SU-DHL-6 (cell line): ENCODE measurements at regions not wholly inside any gene's neighbourhood (a gene's known extent, or its start where the extent isn't known, plus 50 kb on each side); places are given as distances from the start of the nearest gene placed in this dataset.

ENCODE experiments used
- H2AFZ ChIP-seq: fragments of 200-600 bp; sonication (generic); 2 replicates; pipeline ENCODE4 v1.6.1; 2014; ENCODE audit warnings: low read depth, mild to moderate bottlenecking, moderate library complexity, mixed read lengths, antibody characterized with exemption, low read length; ENCODE audit not compliant: severe bottlenecking
- H3F3A ChIP-seq: fragments of 200-600 bp; shearing (Covaris generic); 2 replicates; pipeline ENCODE4 v1.6.0; 2016; ENCODE audit warnings: antibody characterized with exemption, mild to moderate bottlenecking; ENCODE audit not compliant: insufficient read depth
- H3K27ac ChIP-seq: fragments of 200-600 bp; sonication (generic); 2 replicates; pipeline ENCODE4 v1.5.1; 2016; ENCODE audit warnings: low read depth, mild to moderate bottlenecking, low read length, moderate library complexity, mixed read lengths
- H3K27me3 ChIP-seq: fragments of 200-600 bp; sonication (generic), shearing (Covaris generic); 2 replicates; pipeline ENCODE4 v1.6.0; 2014; ENCODE audit warnings: mild to moderate bottlenecking, low read length
- H3K36me3 ChIP-seq: fragments of 200-600 bp; sonication (generic); 2 replicates; pipeline ENCODE4 v1.6.1; 2014; ENCODE audit warnings: mild to moderate bottlenecking, low read length, mixed read lengths
- H3K4me2 ChIP-seq: fragments of 300-600, 200-600 bp; shearing (Covaris generic), sonication (generic); 2 replicates; pipeline ENCODE4 v1.6.0; 2014; ENCODE audit warnings: low read length, low read depth, mild to moderate bottlenecking; ENCODE audit not compliant: poor library complexity, severe bottlenecking
- H3K4me3 ChIP-seq: fragments of 200-600 bp; sonication (generic); 2 replicates; pipeline ENCODE4 v1.5.1; 2014; ENCODE audit warnings: antibody characterized with exemption, low read length, mild to moderate bottlenecking, mixed read lengths; ENCODE audit not compliant: insufficient read depth, poor library complexity, severe bottlenecking
- H3K79me2 ChIP-seq: fragments of 200-600 bp; sonication (generic); 2 replicates; pipeline ENCODE4 v1.6.1; 2014; ENCODE audit warnings: mild to moderate bottlenecking, low read length, moderate library complexity; ENCODE audit not compliant: insufficient read depth
- H3K9ac ChIP-seq: fragments of 200-600 bp; sonication (generic); 2 replicates; pipeline ENCODE4 v1.7.0; 2014; ENCODE audit warnings: mild to moderate bottlenecking, low read length
- H3K9me2 ChIP-seq: fragments of 200-600 bp; sonication (generic); replicated peaks from 2 replicates; pipeline ENCODE4 v1.6.1; 2014; ENCODE audit warnings: low read length; ENCODE audit not compliant: insufficient read depth
- H3K9me3 ChIP-seq: fragments of 200-600 bp; sonication (generic); 2 replicates; pipeline ENCODE4 v1.6.1; 2014; ENCODE audit warnings: low read length, mixed read lengths; ENCODE audit not compliant: insufficient read depth
- H4K20me1 ChIP-seq: fragments of 200-600 bp; sonication (generic); 2 replicates; pipeline ENCODE4 v1.6.1; 2014; ENCODE audit warnings: low read depth, mild to moderate bottlenecking, antibody characterized with exemption, low read length, moderate library complexity, mixed read lengths
- CTCF ChIP-seq: fragments of 200-600 bp; sonication (generic); IDR thresholded peaks from one replicate; pipeline ENCODE4 v1.5.1; 2017; ENCODE audit warnings: antibody characterized with exemption, mild to moderate bottlenecking, low read length, moderate library complexity; ENCODE audit not compliant: insufficient read depth, poor library complexity, severe bottlenecking
- EZH2phosphoT487 ChIP-seq: fragments of 200-600 bp; sonication (generic), shearing (Covaris generic); conservative IDR thresholded peaks from 2 replicates; pipeline ENCODE4 v1.6.1; 2018; ENCODE audit warnings: mild to moderate bottlenecking, antibody characterized with exemption, low read length, moderate library complexity, mixed read lengths

GRCh38 chr15:93214106-93214505 is 125.1 kb upstream of the RGMA start:
- H3K79me2 ChIP-seq = no peaks in the 10 kb centered on the region
- no peaks in the 10 kb centered on the region for H3K9me3 ChIP-seq
- no peaks in the 10 kb centered on the region for H4K20me1 ChIP-seq
- H3K4me2 ChIP-seq = no peak overlapping the region
- no peak overlapping the region for H3K27ac ChIP-seq
- H3K4me3 ChIP-seq = no peak overlapping the region
- no peak for TF ChIP-seq CTCF
- no peak for TF ChIP-seq EZH2phosphoT487
- no peaks in the 10 kb centered on the region for H3K9me2 ChIP-seq
- no peak overlapping the region for H3K9ac ChIP-seq
- H2AFZ ChIP-seq = no peak overlapping the region
- H3K36me3 ChIP-seq = no peaks in the 10 kb centered on the region
- no peaks in the 10 kb centered on the region for H3F3A ChIP-seq
- no peaks in the 10 kb centered on the region for H3K27me3 ChIP-seq

- no peaks in the 10 kb centered on the region for H3K9me3 ChIP-seq
- H3K36me3 ChIP-seq = no peaks in the 10 kb centered on the region
- no peak overlapping the region for H2AFZ ChIP-seq
- H3K79me2 ChIP-seq = no peaks in the 10 kb centered on the region
- no peak overlapping the region for H3K4me2 ChIP-seq
- no peak overlapping the region for H3K27ac ChIP-seq
- TF ChIP-seq EZH2phosphoT487 = no peak
- TF ChIP-seq CTCF = no peak
- H3K27me3 ChIP-seq = no peaks in the 10 kb centered on the region
- no peaks in the 10 kb centered on the region for H3K9me2 ChIP-seq
- no peak overlapping the region for H3K4me3 ChIP-seq
- H4K20me1 ChIP-seq = no peaks in the 10 kb centered on the region
- no peak overlapping the region for H3K9ac ChIP-seq
- no peaks in the 10 kb centered on the region for H3F3A ChIP-seq
Observed at GRCh38 chr15:93213281-93213680, 124.3 kb upstream of the RGMA start.

GRCh38 chr15:93212578-93212977 is 123.6 kb upstream of the RGMA start:
- Histone ChIP-seq H3K27me3 (no peaks in the 10 kb centered on the region), H3K27ac (no peak overlapping the region), H3K4me3 (no peak overlapping the region), H4K20me1 (no peaks in the 10 kb centered on the region), H3K36me3 (no peaks in the 10 kb centered on the region), H3K9me2 (no peaks in the 10 kb centered on the region), H3K4me2 (no peak overlapping the region), H3K9ac (no peak overlapping the region), H3K9me3 (no peaks in the 10 kb centered on the region), H3F3A (no peaks in the 10 kb centered on the region), H3K79me2 (no peaks in the 10 kb centered on the region), H2AFZ (no peak overlapping the region)
- TF ChIP-seq EZH2phosphoT487 (no peak), CTCF (no peak)

- Histone ChIP-seq H3F3A (no peaks in the 10 kb centered on the region), H3K9me3 (no peaks in the 10 kb centered on the region), H3K4me3 (no peak overlapping the region), H3K4me2 (no peak overlapping the region), H3K36me3 (no peaks in the 10 kb centered on the region), H3K9ac (no peak overlapping the region), H3K27me3 (no peaks in the 10 kb centered on the region), H3K9me2 (no peaks in the 10 kb centered on the region), H3K79me2 (no peaks in the 10 kb centered on the region), H3K27ac (no peak overlapping the region), H2AFZ (no peak overlapping the region), H4K20me1 (no peaks in the 10 kb centered on the region)
- TF ChIP-seq CTCF = no peak
- TF ChIP-seq EZH2phosphoT487 = no peak
Observed at GRCh38 chr15:93210995-93211394, 122.0 kb upstream of the RGMA start.
